SU-DHL-6 (cell line): ENCODE measurements at regions not wholly inside any gene's neighbourhood (a gene's known extent, or its start where the extent isn't known, plus 50 kb on each side); places are given as distances from the start of the nearest gene placed in this dataset.

ENCODE experiments used
- H2AFZ ChIP-seq: fragments of 200-600 bp; sonication (generic); 2 replicates; pipeline ENCODE4 v1.6.1; 2014; ENCODE audit warnings: low read depth, mild to moderate bottlenecking, moderate library complexity, mixed read lengths, antibody characterized with exemption, low read length; ENCODE audit not compliant: severe bottlenecking
- H3F3A ChIP-seq: fragments of 200-600 bp; shearing (Covaris generic); 2 replicates; pipeline ENCODE4 v1.6.0; 2016; ENCODE audit warnings: antibody characterized with exemption, mild to moderate bottlenecking; ENCODE audit not compliant: insufficient read depth
- H3K27ac ChIP-seq: fragments of 200-600 bp; sonication (generic); 2 replicates; pipeline ENCODE4 v1.5.1; 2016; ENCODE audit warnings: low read depth, mild to moderate bottlenecking, low read length, moderate library complexity, mixed read lengths
- H3K27me3 ChIP-seq: fragments of 200-600 bp; sonication (generic), shearing (Covaris generic); 2 replicates; pipeline ENCODE4 v1.6.0; 2014; ENCODE audit warnings: mild to moderate bottlenecking, low read length
- H3K36me3 ChIP-seq: fragments of 200-600 bp; sonication (generic); 2 replicates; pipeline ENCODE4 v1.6.1; 2014; ENCODE audit warnings: mild to moderate bottlenecking, low read length, mixed read lengths
- H3K4me2 ChIP-seq: fragments of 300-600, 200-600 bp; shearing (Covaris generic), sonication (generic); 2 replicates; pipeline ENCODE4 v1.6.0; 2014; ENCODE audit warnings: low read length, low read depth, mild to moderate bottlenecking; ENCODE audit not compliant: poor library complexity, severe bottlenecking
- H3K4me3 ChIP-seq: fragments of 200-600 bp; sonication (generic); 2 replicates; pipeline ENCODE4 v1.5.1; 2014; ENCODE audit warnings: antibody characterized with exemption, low read length, mild to moderate bottlenecking, mixed read lengths; ENCODE audit not compliant: insufficient read depth, poor library complexity, severe bottlenecking
- H3K79me2 ChIP-seq: fragments of 200-600 bp; sonication (generic); 2 replicates; pipeline ENCODE4 v1.6.1; 2014; ENCODE audit warnings: mild to moderate bottlenecking, low read length, moderate library complexity; ENCODE audit not compliant: insufficient read depth
- H3K9ac ChIP-seq: fragments of 200-600 bp; sonication (generic); 2 replicates; pipeline ENCODE4 v1.7.0; 2014; ENCODE audit warnings: mild to moderate bottlenecking, low read length
- H3K9me2 ChIP-seq: fragments of 200-600 bp; sonication (generic); replicated peaks from 2 replicates; pipeline ENCODE4 v1.6.1; 2014; ENCODE audit warnings: low read length; ENCODE audit not compliant: insufficient read depth
- H3K9me3 ChIP-seq: fragments of 200-600 bp; sonication (generic); 2 replicates; pipeline ENCODE4 v1.6.1; 2014; ENCODE audit warnings: low read length, mixed read lengths; ENCODE audit not compliant: insufficient read depth
- H4K20me1 ChIP-seq: fragments of 200-600 bp; sonication (generic); 2 replicates; pipeline ENCODE4 v1.6.1; 2014; ENCODE audit warnings: low read depth, mild to moderate bottlenecking, antibody characterized with exemption, low read length, moderate library complexity, mixed read lengths
- CTCF ChIP-seq: fragments of 200-600 bp; sonication (generic); IDR thresholded peaks from one replicate; pipeline ENCODE4 v1.5.1; 2017; ENCODE audit warnings: antibody characterized with exemption, mild to moderate bottlenecking, low read length, moderate library complexity; ENCODE audit not compliant: insufficient read depth, poor library complexity, severe bottlenecking
- EZH2phosphoT487 ChIP-seq: fragments of 200-600 bp; sonication (generic), shearing (Covaris generic); conservative IDR thresholded peaks from 2 replicates; pipeline ENCODE4 v1.6.1; 2018; ENCODE audit warnings: mild to moderate bottlenecking, antibody characterized with exemption, low read length, moderate library complexity, mixed read lengths

- H3K27me3 ChIP-seq: no peaks in the 10 kb centered on the region
- no peak overlapping the region for H3K27ac ChIP-seq
- H3K4me3 ChIP-seq: no peak overlapping the region
- no peaks in the 10 kb centered on the region for H3K9me3 ChIP-seq
- no peaks in the 10 kb centered on the region for H3K36me3 ChIP-seq
- no peaks in the 10 kb centered on the region for H3K9me2 ChIP-seq
- H2AFZ ChIP-seq: no peak overlapping the region
- no peaks in the 10 kb centered on the region for H3F3A ChIP-seq
- no peak overlapping the region for H3K4me2 ChIP-seq
- H4K20me1 ChIP-seq: no peaks in the 10 kb centered on the region
- no peak for TF ChIP-seq EZH2phosphoT487
- TF ChIP-seq CTCF: no peak
- H3K9ac ChIP-seq: no peak overlapping the region
- no peaks in the 10 kb centered on the region for H3K79me2 ChIP-seq
Observed at GRCh38 chr6:44738601-44739146, 351.2 kb downstream of the CDC5L start.

- Histone ChIP-seq H4K20me1 (no peaks in the 10 kb centered on the region), H3K27me3 (no peaks in the 10 kb centered on the region), H3F3A (no peaks in the 10 kb centered on the region), H3K4me3 (no peak overlapping the region), H3K9me2 (no peaks in the 10 kb centered on the region), H2AFZ (no peak overlapping the region), H3K4me2 (no peak overlapping the region), H3K79me2 (no peaks in the 10 kb centered on the region), H3K9me3 (no peaks in the 10 kb centered on the region), H3K27ac (no peak overlapping the region), H3K9ac (no peak overlapping the region), H3K36me3 (no peaks in the 10 kb centered on the region)
- TF ChIP-seq EZH2phosphoT487 (no peak), CTCF (no peak)
Observed at GRCh38 chr6:44739181-44739580, 351.7 kb downstream of the CDC5L start.

GRCh38 chr6:44740566-44741120, 353.1 kb downstream of the CDC5L start:
- Histone ChIP-seq H4K20me1 (no peaks in the 10 kb centered on the region), H3K36me3 (0 out of 2 replicates have a peak, but pooled peaks cover 3% of the 10 kb centered on the region), H2AFZ (no peak overlapping the region), H3K9me2 (no peaks in the 10 kb centered on the region), H3K27ac (no peak overlapping the region), H3K4me3 (no peak overlapping the region), H3K9me3 (peaks cover 9% of the 10 kb centered on the region; the same call in 1 of the 2 replicates), H3F3A (no peaks in the 10 kb centered on the region), H3K9ac (no peak overlapping the region), H3K4me2 (no peak overlapping the region), H3K79me2 (no peaks in the 10 kb centered on the region), H3K27me3 (no peaks in the 10 kb centered on the region; the same call in 1 of the 2 replicates)
- TF ChIP-seq EZH2phosphoT487 (no peak), CTCF (no peak)
